IgD-negative memory B cell (primary cell): ENCODE measurements at regions not wholly inside any gene's neighbourhood (a gene's known extent, or its start where the extent isn't known, plus 50 kb on each side); places are given as distances from the start of the nearest gene placed in this dataset.
"Not testable (repeated sequence)": the region's sequence is repeated elsewhere in the genome, so short reads cannot be mapped to it uniquely, and the experiment has no call there.

ENCODE experiments used
- H3K27ac Mint-ChIP-seq, 3 donors: one replicate each; pipeline ENCODE4 v1.8.0; 2020 to 2022; ENCODE audit warnings: mild to moderate bottlenecking in 3 of 3, mixed read lengths in 3 of 3, moderate library complexity in 1 of 3
- H3K27me3 Mint-ChIP-seq: one replicate; pipeline ENCODE4 v1.8.0; 2021; ENCODE audit warnings: mixed read lengths
- H3K36me3 Mint-ChIP-seq: one replicate; pipeline ENCODE4 v1.8.0; 2020; ENCODE audit warnings: mild to moderate bottlenecking, mixed read lengths
- H3K4me1 Mint-ChIP-seq, 3 donors: one replicate each; pipeline ENCODE4 v1.8.0; 2020 to 2022; ENCODE audit warnings: mixed read lengths in 3 of 3, mild to moderate bottlenecking in 1 of 3
- H3K4me3 Mint-ChIP-seq, 4 donors: one replicate each; pipeline ENCODE4 v1.8.0; 2020 to 2022; ENCODE audit warnings: mild to moderate bottlenecking in 4 of 4, mixed read lengths in 4 of 4, moderate library complexity in 3 of 4
- H3K9me3 Mint-ChIP-seq, 3 donors: one replicate each; pipeline ENCODE4 v1.8.0; 2020 to 2021; ENCODE audit warnings: mixed read lengths in 3 of 3, mild to moderate bottlenecking in 1 of 3

DNA sequence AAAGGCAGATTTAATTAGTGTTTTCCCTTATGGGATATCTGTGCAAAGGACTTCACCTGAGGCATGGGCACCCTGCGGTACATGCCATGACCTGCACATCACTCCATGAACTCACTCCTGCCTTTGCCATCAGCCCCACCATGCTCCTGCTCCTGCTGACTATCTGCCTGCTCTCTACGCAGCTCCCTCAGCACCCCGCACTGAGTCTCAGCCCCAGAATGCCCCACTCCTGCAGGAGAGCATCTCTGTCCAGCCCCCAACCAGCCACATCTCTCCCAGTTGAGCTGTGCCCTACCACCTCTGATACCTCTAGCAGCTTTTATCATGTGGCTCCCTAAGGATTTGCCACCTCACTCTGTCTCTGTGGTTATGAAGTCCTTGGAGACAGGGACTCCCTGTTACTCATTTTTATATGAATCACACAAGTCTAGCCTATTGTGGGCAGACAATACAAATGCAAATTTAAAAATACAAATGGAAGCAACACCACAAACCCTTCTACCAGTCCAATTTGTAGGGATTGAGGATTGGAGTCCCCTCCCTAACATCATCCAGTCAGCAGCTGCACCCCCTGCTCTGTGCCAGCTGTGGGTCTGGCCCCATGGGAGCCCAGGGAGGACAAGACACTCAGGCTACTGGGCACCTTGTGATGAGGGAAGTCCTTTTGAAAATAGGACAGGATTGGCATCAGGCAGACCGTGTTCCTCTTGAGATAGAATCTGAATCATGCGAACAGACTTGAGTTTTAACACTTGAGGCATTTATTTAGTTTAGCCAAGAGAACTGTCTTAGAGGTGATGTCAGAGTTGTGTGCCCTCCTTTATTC, 689.6 kb upstream of the HS6ST1 start:
- Mint-ChIP-seq H3K4me3 (no peak overlapping the region), H3K4me1 (no peaks in the 10 kb centered on the region), H3K36me3 (no peaks in the 10 kb centered on the region), H3K9me3 (no peaks in the 10 kb centered on the region), H3K27me3 (peaks cover 4% of the 10 kb centered on the region), H3K27ac (no peak overlapping the region)

DNA sequence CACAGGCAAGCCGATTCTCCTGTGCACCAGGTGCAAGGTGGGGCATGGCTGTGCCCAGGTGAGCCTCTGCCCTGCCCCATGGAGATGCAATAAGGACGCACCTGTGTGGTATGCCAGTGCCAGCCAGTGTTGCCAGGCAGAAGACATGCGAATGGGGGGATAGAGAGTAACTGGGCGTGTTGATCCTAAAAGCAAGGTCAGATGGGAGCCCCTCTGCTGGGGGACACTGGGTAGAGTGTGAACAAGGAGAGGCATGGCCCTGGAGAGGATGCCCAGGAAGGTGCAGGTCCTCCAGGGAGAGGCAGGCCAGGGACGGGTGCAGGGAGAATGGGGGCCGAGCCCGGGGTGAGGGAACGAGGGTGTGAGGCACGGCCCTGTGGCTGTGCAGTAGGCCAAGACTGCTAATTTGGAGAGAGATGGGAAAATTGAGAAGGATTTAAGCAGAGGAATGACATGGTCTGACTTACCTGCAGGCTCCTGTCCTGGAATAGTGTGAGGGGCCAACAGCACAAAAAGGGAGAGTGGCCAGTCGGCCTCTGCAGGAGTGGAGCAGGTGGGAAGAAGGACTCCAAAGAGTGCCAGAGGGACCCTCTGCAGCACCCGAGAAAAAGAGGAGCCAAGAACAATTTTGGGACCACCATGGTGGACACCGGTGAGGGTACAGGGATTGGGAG, 690.4 kb upstream of the HS6ST1 start:
- Mint-ChIP-seq H3K4me3 (no peak overlapping the region), H3K4me1 (no peaks in the 10 kb centered on the region), H3K36me3 (no peaks in the 10 kb centered on the region), H3K27ac (no peak overlapping the region), H3K9me3 (no peaks in the 10 kb centered on the region), H3K27me3 (peaks cover 4% of the 10 kb centered on the region)

DNA sequence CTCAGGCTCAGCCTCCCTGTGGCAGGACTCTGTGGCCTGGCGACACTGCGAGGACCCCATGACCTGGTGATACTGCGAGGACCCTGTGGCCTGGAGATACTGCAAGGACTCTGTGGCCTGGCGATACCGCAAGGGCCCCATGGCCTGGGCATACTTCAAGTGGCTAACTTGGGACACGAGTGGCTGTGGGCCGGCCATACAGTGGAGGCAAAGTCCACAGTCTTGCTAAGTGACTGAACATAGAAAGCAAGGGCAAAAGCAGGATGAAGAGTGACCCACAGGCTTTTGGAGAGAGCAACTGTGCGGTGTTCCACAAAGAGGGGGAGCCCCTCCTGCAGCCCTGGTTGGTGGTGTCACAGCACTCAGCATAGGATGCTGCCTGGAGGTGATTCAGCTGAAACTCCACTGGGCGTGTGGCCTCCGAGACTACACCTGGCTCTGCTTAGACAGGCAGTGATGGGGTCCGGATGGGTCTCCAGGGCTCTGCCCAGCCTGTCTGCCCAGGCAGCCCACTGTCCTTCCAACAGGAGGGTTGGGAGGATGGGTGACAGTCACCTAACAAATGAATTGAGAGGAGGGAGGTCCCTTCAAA, 691.0 kb upstream of the HS6ST1 start:
- no peaks in the 10 kb centered on the region for H3K9me3 Mint-ChIP-seq
- no peak overlapping the region for H3K4me3 Mint-ChIP-seq
- peaks cover 4% of the 10 kb centered on the region for H3K27me3 Mint-ChIP-seq
- no peaks in the 10 kb centered on the region for H3K4me1 Mint-ChIP-seq
- no peak overlapping the region for H3K27ac Mint-ChIP-seq
- no peaks in the 10 kb centered on the region for H3K36me3 Mint-ChIP-seq

DNA sequence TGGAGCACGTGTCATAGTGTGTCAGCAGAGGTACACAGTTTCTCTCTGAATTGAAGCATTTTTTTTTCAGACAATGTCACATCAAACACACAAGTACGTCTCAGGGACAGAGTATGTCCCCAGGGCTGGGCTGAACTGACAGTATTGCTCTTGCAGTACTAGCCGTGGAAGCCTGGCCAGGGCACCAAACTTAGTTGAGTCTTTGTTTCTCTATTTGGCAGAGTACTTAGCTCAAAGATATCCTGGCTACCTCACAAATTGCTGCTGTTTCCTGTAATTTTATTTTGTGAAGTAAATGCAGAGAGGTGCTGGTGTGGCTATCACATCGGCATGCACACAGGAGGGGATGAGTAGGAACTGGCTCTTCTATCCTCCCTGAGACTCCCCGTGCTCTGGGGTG, 691.6 kb upstream of the HS6ST1 start:
- no peaks in the 10 kb centered on the region for H3K36me3 Mint-ChIP-seq
- no peaks in the 10 kb centered on the region for H3K9me3 Mint-ChIP-seq
- peaks cover 4% of the 10 kb centered on the region for H3K27me3 Mint-ChIP-seq
- H3K4me3 Mint-ChIP-seq = no peak overlapping the region
- no peak overlapping the region for H3K27ac Mint-ChIP-seq
- H3K4me1 Mint-ChIP-seq = no peaks in the 10 kb centered on the region

DNA sequence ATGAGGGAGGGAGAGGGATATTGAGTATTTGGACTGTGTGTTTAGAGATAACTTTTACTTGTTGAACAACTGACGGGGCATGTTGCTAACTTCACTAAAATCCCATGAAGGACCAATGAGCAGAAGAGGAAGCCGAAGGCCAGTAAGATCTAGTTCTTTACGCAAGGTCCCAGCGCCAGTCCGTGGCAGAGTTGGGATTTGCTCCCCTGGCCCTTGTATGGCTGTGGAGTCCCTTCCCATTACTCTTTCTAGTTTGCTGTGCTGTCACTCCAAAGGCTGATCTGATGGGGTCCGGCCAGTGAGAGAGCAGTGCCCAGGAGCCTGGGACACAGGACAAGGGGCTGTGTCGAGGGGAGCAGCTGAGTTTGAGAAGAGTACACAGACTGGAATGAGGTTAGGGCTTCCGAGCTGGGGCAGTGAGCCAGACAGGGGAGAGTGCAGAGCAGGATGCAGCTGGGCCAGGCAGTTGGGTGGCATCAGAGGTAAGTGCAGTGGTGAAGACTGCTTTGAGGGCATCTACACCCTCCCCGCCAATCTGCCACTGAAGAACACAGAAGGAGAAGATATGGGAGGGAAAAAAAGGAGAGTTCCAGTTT, 692.9 kb upstream of the HS6ST1 start:
- Mint-ChIP-seq H3K4me1 (no peaks in the 10 kb centered on the region), H3K9me3 (no peaks in the 10 kb centered on the region), H3K4me3 (no peak overlapping the region), H3K36me3 (no peaks in the 10 kb centered on the region), H3K27me3 (peaks cover 4% of the 10 kb centered on the region), H3K27ac (no peak overlapping the region)

DNA sequence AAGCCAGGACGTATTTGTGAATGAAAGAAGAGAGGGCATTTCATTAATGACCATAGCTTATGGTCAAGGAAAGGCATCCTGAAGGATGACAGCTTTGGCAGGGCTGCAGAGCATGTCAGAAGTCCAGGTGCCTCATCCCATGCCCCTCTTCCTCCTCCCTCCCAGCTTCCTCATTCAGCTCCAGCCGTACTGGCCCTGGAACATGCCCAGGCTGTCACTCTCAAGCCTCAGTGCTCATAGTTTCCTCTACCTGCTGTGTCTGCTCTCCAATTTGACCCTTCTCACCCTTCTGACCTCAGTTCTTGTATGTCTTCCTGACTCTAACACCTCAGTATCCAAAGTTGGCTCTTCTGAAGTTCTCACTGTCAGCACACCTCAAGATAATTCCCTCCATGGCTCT, 695.8 kb upstream of the HS6ST1 start:
- no peaks in the 10 kb centered on the region for H3K9me3 Mint-ChIP-seq
- no peak overlapping the region for H3K4me3 Mint-ChIP-seq
- peaks cover 4% of the 10 kb centered on the region for H3K27me3 Mint-ChIP-seq
- H3K4me1 Mint-ChIP-seq = no peaks in the 10 kb centered on the region
- no peaks in the 10 kb centered on the region for H3K36me3 Mint-ChIP-seq
- no peak overlapping the region for H3K27ac Mint-ChIP-seq

DNA sequence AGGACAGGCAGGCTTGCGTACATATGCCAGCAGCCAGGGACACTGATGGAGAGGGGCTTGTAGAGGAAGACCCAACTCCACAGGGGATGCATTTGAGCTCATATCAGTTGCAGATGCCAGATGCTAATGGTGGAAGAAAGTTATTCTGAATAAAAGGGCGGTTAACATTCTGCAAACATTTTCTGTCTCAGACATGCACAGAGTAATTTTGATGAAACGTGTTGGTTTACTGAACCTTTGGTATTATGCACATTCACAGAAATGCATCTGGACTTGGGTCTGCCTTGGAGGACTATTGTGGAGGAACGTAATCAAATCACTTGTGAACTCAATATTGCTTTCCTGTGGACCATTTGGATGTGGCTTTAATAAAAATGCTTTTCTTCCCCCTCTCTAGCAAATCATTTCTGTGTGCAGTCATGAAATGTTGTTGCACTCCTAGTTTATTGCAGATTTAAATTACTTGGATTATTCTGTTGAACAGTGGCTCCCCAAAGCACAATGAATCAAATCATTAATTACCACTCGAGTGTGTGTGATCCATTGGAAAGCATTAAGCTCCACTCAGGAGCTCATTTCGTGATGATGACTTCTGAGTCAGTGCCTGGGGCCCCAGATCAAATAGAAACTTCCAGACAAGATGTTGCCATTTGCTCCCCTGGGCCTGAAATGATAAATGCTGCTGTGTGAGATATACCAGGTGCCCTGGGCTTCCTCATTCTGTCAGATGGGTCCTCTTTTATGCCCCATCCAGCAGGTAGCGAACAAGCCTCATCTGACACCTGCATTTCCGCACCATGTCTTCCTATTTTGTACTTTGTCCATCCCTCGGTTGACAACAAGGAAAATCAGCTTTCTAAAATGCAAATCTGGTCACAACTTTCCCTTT, 697.0 kb upstream of the HS6ST1 start:
- H3K4me1 Mint-ChIP-seq = no peaks in the 10 kb centered on the region
- peaks cover 4% of the 10 kb centered on the region for H3K27me3 Mint-ChIP-seq
- H3K4me3 Mint-ChIP-seq = no peak overlapping the region
- H3K9me3 Mint-ChIP-seq = no peaks in the 10 kb centered on the region
- no peaks in the 10 kb centered on the region for H3K36me3 Mint-ChIP-seq
- no peak overlapping the region for H3K27ac Mint-ChIP-seq

DNA sequence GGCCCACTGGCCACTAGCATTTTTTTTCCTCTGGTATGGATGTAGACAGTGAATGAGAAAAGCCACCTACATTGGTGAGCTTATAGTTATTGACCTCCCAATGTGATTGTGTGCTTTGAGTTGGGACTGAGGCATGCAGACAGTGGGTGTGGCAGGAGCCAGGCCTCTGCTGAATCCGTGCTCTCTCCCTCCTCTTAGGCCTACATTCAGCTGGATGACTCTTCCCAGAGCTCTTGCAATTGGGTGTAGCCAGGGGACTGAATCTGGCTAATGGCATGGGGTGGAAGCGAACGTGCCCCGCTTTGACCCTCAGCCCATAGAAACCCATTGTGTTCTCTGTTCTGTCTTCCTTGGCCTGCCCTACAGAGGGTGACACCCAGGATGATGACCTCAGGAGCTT, 698.3 kb upstream of the HS6ST1 start:
- no peaks in the 10 kb centered on the region for H3K4me1 Mint-ChIP-seq
- no peak overlapping the region for H3K27ac Mint-ChIP-seq
- peaks cover 4% of the 10 kb centered on the region for H3K27me3 Mint-ChIP-seq
- peaks cover 0 to 2% (median 0%) of the 10 kb centered on the region in 3 donors for H3K9me3 Mint-ChIP-seq
- no peaks in the 10 kb centered on the region for H3K36me3 Mint-ChIP-seq
- peak overlapping the region in 1 of 4 donors; percentile 56 for H3K4me3 Mint-ChIP-seq

DNA sequence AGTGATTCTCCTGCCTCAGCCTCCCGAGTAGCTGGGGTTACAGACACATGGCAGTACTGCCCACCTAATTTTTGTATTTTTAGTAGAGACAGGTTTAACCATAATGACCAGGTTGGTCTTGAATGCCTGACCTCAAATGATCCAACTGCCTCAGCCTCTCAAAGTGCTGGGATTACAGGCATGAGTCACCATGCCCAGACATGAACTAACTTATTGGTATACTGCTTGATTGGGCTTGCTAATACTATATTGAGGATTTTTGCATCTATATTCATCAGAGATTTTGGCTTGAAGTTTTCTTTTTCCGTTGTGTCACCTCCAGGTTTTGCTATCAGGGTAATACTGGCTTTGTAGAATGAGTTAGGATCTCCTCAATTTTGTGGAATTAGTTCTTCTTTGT, 706.1 kb upstream of the HS6ST1 start:
- Mint-ChIP-seq H3K36me3 (no peaks in the 10 kb centered on the region), H3K9me3 (peaks cover 3 to 9% (median 6%) of the 10 kb centered on the region in 3 donors), H3K27ac (no peak overlapping the region), H3K27me3 (peaks cover 2% of the 10 kb centered on the region), H3K4me1 (no peaks in the 10 kb centered on the region), H3K4me3 (no peak overlapping the region)

DNA sequence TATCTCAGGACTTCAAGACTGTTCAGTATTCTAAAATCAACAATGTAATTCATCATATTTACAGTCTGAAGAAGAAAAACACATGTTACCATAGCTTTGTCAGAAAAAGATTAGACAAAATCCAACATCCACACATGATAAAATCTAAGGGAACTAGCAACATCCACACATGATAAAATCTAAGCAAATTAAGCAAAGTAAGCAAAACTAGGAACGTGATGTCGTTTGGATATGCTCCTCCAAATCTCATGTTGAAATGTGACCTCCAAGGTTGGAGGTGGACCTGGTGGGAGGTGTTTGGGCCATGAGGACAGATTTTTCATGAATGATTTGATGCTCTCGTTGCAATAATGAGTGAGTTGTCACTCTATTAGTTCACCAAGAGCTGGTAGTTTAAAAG, 717.3 kb upstream of the HS6ST1 start:
- peaks cover 0 to 6% (median 3%) of the 10 kb centered on the region in 3 donors for H3K9me3 Mint-ChIP-seq
- H3K4me3 Mint-ChIP-seq = no peak overlapping the region
- no peak overlapping the region for H3K27ac Mint-ChIP-seq
- H3K4me1 Mint-ChIP-seq = peaks cover 0 to 1% (median 0%) of the 10 kb centered on the region in 3 donors
- no peaks in the 10 kb centered on the region for H3K36me3 Mint-ChIP-seq
- peaks cover 1% of the 10 kb centered on the region for H3K27me3 Mint-ChIP-seq

DNA sequence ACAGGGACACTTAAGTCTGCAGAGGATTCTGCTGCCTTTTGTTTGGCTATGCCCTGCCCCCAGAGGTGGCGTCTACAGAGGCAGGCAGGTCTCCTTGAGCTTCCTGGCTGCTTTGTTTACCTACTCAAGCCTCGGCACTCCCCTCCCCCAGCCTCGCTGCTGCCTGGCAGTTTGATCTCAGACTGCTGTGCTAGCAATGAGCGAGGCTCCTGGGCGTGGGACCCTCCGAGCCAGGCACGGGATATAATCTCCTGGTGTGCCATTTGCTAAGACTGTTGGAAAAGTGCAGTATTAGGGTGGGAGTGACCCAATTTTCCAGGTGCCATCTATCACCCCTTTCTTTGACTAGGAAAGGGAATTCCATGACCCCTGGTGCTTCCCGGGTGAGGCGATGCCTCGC, 725.0 kb upstream of the HS6ST1 start:
- peaks cover 4 to 17% (median 9%) of the 10 kb centered on the region in 3 donors for H3K9me3 Mint-ChIP-seq
- H3K4me3 Mint-ChIP-seq, H3K36me3 Mint-ChIP-seq, H3K4me1 Mint-ChIP-seq, H3K27ac Mint-ChIP-seq, H3K27me3 Mint-ChIP-seq: not testable (repeated sequence)

- not testable (repeated sequence) for H3K27me3 Mint-ChIP-seq, H3K27ac Mint-ChIP-seq, H3K4me3 Mint-ChIP-seq, H3K36me3 Mint-ChIP-seq, H3K4me1 Mint-ChIP-seq
- peaks cover 4 to 16% (median 6%) of the 10 kb centered on the region in 3 donors for H3K9me3 Mint-ChIP-seq
Measured at GRCh38 chr2:129046475-129046874, 727.8 kb upstream of the HS6ST1 start.

DNA sequence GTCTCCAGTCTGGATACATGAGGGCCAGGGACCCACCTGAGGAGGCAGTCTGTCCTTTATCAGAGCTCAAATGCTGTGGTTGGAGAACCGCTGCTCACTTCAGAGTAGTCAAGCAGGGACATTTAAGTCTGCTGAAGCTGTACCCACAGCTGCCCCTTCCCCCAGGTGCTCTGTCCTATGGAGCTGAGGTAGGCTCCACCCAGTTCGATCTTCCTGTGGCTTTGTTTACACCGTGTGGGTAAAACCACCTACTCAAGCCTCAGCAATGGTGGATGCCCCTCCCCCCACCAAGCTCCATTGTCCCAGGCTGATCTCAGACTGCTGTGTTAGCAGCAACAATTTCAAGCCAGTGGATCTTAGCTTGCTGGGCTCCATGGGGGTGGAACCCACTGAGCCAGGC, 731.4 kb upstream of the HS6ST1 start:
- Mint-ChIP-seq H3K4me3 (no peak overlapping the region), H3K9me3 (peaks cover 0 to 8% (median 6%) of the 10 kb centered on the region in 3 donors), H3K27ac (no peak overlapping the region)

DNA sequence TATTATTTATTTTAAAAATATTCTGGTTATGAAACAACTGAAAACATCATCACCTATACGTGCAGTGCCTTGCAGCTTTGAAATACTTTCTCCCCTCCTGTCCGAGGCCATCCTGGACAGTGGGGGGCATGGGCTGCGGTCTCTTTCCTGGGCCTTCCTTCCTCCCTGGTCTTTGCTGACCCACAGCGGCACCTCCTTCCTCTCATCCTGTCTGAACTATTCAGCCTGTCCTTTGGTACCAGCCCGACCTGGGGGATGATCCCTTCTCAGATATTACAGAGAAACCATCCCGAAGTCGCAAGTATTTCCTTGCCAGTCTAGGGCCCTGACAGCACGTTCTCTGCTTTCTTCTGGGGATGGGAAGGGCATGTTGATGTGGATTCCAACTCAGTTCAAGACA, 736.6 kb upstream of the HS6ST1 start:
- Mint-ChIP-seq H3K36me3 (no peaks in the 10 kb centered on the region), H3K27ac (no peak overlapping the region), H3K4me1 (no peaks in the 10 kb centered on the region), H3K4me3 (no peak overlapping the region), H3K27me3 (peaks cover 6% of the 10 kb centered on the region), H3K9me3 (peaks cover 0 to 2% (median 0%) of the 10 kb centered on the region in 3 donors)

More for the DNA sequence above, 731.4 kb upstream of the HS6ST1 start:
- H3K4me1 Mint-ChIP-seq = no peaks in the 10 kb centered on the region
- no peaks in the 10 kb centered on the region for H3K36me3 Mint-ChIP-seq
- H3K27me3 Mint-ChIP-seq = peaks cover 6% of the 10 kb centered on the region
